22Rv1 (cell line): ENCODE measurements at regions not wholly inside any gene's neighbourhood (a gene's known extent, or its start where the extent isn't known, plus 50 kb on each side); places are given as distances from the start of the nearest gene placed in this dataset.
"Not testable (repeated sequence)": the region's sequence is repeated elsewhere in the genome, so short reads cannot be mapped to it uniquely, and the experiment has no call there.

Experiments
- H3K27ac ChIP-seq: fragments of 450-650 bp; 2 replicates; pipeline ENCODE4 v1.5.1; 2017

DNA sequence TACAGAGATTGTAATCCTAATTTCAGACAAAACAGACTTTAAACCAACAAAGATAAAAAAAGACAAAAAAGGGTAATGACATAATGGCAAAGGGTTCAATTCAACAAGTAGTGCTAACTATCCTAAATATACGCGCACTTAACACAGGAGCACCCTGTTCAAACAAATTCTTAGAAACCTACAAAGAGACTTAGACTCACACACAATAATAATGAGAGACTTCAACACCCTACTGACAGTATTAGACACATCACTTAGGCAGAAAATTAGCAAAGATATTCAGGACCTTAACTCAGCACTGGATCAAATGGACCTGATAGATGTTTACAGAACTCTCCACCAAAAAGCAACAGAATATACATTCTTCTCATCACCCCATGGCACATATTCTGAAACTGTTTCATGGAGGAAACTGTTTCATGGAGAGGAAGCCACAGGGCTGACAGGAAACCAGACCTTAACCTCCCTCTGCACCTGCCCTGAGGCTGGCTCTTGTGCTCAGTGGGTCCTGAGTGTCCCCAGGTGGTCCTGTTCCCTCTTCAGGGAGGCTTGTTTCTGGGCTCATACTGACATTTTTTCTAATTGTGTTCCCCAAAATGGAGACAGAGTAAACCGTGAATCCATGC is 54.7 kb downstream of the OR4M2 start:
- not testable (repeated sequence) for H3K27ac ChIP-seq

DNA sequence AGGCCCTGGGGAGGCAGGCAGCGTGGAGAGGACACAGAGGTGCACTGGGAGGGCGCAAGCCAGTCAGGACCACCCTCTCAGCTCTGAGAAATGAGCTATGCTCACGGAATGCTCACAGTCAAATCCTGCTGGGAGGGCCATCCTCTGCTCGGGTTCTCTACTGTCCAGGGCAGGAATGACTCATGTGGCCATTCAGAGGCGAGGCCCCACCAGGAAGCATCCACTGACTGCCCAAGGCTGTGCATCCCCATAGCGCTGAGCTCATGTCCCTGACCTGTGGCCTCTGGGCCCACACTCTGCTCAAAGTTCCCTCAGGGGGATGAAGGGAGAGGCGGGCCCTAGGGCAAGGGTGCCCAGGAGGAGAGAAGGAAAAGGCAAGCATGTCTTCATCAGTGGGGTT is 57.2 kb downstream of the OR4M2 start:
- H3K27ac ChIP-seq: not testable (repeated sequence)

DNA sequence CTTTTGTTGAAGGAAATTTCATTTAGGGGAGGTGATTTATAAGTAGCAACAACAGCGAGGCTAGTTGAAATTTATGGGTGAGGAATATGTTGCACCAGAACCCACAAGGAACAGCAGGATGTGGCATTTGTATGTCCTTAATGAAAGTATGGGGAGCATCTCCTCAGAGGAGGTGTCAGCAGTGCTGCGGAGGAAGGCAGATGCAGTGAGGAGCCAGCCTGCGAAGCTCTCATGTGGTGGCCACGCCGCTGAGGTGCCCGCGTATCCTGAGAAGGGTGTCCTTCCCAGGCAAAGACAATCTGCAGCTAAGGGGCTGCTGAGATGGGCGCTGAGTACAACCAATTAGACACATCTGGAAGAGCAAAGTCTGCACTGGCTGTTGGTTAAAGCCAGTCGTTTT is 60.8 kb downstream of the OR4M2 start:
- not testable (repeated sequence) for H3K27ac ChIP-seq

DNA sequence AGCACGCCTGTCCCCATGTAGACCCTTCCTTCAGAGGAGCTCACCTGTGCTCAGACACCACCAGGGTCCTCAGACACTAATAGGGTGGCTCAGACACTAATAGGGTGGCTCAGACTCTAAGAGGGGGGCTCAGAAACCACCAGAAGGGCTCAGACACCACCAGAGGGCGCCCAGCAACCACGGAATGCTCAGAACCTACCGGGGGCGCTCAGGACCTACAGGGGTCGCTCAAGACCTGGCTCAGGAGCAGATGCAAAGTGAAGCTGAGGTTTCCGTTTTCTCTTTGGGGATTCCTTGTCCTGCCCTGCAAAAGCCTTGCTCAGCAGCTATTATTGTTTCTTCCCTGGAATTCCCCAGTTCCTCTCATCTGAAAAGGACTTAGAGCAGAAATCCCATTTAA is 67.8 kb downstream of the OR4M2 start:
- not testable (repeated sequence) for H3K27ac ChIP-seq

DNA sequence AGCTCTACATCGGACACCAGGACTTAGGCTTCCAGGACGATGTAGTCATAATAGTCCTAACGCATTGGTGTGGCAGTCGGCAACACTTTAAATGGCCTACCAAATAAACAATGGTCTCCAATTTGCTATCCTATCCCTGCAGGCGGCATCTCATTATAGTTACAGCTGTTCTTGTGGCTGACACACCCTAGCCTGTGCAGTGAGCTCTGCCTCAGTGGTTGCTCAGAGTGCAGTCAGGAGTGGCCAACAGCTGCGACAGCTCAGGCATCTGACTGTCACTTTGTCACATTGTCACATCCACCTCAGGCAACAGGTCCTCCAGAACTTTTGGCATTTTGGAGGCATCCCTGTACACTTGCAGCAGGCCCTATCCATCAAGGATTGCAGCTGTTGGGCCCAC is 77.9 kb downstream of the OR4M2 start:
- H3K27ac ChIP-seq: not testable (repeated sequence)

DNA sequence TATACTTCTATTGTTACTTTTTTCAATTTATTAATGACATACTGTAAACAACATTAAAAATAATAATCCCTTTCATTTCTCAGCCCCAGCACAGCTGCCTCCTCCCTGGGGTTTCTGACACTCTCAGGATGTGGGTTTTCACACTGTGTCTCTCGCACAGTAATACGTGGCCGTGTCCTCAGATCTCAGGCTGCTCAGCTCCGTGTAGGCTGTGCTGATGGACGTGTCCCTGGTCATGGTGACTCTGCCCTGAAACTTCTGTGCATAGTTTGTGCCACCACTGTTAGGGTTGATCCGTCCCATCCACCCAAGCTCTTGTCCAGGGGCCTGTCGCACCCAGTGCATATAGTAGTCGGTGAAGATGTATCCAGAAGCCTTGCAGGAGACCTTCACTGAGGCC is 80.0 kb downstream of the OR4M2 start:
- H3K27ac ChIP-seq: not testable (repeated sequence)

DNA sequence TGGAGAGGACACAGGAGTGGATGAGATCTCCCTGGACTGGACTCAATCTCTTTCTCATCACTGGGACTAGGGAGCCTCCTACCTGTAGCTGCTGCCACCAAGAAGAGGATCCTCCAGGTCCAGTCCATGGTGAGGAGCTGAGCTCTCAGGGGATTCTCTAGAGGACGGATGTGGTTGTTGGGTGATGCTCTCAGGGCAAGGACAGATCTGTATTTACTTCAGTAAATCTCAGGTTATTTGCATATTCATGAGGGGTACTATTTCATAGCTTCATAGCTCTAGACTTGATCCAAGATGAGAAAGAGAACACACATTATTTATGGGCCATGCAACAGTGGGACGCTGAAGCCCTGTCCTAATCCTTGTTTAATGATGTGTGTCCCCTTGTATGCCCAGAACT is 80.4 kb downstream of the OR4M2 start:
- H3K27ac ChIP-seq: not testable (repeated sequence)

DNA sequence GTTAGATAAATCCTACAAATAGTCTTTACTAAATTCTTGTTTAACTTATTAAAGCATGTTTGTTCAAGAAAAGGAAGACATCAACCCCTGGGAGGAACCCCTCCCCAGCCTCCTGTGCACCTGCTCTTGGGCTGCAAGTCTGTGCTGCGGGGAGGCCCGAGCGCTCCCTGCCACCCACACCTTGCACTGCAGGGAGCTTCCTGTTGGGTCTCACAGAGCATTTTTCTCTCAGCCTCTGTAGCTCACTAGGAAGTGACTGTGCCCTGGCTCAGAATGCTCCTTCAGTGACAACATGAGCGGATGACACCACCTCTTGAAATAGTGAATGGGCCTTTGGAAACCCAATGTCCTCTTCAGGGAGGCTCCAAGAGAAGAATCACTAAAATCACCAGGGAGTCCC is 81.1 kb downstream of the OR4M2 start:
- not testable (repeated sequence) for H3K27ac ChIP-seq

DNA sequence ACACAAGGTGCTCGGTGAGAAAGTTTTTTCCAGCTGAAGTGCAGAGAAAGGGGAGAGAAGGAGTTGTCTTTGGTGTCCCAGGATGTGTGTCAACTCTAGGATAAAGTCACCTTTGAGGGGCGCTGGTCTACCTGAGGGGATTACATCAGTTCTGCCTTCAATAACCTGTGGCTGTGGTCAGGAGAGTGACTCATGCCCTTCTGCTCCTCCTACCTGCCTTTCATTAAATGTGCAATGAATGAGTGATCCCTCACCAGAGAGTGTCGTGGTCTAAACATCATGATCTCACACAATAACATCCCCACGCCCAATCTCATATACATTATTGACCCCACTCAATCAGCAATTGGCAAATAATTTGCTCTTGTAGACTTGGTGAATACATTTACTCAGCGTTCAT is 83.4 kb downstream of the OR4M2 start:
- H3K27ac ChIP-seq: not testable (repeated sequence)

DNA sequence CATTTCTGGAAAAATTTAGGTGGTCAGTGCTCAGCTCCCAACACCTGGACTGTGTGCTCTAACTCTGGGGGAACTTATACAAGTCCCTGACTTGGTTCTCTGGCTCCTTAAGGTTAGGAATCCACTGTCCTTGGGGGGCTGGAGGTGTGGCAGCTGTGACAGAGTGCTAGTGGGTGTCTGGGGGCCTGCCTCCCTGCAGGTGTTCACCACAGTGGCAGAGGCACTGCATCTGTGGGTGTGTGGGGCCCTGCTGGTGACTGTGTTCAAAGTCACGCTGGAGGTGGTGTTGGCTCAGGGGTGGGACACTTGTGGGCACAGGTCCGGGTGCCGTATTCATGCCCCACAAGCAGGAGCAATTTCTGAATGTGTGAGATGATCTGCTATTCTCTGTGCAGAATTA is 87.2 kb downstream of the OR4M2 start:
- H3K27ac ChIP-seq: not testable (repeated sequence)

DNA sequence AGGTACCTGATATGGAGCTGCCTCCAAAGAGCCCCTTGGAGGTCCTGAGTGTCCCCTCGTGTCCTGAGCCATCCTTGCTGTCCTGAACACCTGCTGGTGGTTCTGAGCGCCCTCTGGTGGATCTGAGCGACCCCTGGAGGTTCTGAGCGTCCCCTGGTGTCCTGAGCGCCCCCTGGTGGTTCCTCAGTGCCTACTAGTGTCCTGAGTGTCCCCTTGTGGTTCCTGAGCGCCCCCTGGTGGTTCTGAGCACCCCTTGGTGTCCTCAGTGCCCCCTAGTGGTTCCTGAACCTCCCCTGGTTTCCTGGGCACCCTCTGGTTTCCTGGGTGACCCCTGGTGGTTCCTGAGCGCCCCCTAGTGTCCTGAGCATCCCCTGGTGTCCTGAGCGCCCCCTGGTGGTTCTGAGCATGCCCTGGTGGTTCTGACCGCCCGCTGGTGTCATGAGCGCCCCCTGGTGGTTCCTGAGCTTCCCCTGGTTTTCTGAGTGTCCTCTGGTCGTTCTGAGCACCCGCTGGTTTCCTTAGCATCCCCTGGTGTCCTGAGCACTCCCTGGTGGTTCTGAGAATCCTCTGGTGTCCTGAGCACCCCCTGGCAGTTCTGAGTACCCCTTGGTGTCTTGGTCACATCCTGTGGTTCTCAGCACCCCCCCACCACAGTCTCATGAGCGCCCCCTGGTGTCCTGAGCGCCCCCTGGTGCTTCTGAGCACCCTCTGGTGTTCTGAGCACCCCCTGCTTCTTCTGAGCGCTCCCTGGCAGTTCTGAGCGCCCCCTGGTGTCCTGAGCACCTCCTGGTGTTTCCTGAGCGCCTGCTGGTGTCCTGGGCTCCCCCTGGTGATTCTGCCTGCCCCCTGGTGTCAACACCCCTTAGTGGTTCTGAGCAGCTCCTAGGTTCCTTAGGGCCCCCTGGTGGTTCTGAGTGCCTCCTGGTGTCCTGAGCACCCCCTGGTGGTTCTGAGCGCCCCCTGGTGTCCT is 93.0 kb downstream of the OR4M2 start:
- H3K27ac ChIP-seq: not testable (repeated sequence)

DNA sequence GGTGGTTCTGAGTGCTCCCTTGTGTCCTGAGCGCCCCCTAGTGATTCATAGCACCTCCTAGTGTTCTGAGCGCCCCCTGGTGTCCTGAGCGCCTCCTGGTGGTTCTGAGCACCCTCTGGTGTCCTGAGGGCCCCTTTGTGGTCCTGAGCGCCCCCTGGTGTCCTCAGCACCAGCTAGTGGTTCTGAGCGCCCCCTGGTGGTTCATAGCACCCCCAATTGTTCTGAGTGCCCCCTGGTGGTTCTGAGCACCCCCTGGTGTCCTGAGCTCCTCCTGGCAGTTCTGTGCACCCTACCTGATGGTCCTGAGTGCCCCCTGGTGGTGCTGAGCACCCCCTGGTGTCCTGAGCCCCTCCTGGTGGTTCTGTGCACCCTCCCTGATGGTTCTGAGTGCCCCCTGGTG is 93.8 kb downstream of the OR4M2 start:
- H3K27ac ChIP-seq: not testable (repeated sequence)

DNA sequence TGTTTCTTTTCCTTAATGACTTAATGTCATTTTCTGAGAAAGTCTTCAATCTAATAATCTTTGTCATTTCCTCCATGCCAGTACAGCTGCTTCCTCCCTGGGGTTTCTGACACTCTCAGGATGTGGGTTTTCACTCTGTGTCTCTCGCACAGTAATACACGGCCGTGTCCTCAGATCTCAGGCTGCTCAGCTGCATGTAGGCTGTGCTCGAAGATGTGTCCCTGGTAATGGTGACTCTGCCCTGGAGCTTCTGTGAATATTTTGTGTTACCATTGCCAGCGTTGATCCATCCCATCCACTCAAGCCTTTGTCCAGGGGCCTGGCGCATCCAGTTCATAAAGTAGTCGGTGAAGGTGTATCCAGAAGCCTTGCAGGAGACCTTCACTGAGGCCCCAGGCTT is 97.6 kb downstream of the OR4M2 start:
- H3K27ac ChIP-seq: not testable (repeated sequence)

DNA sequence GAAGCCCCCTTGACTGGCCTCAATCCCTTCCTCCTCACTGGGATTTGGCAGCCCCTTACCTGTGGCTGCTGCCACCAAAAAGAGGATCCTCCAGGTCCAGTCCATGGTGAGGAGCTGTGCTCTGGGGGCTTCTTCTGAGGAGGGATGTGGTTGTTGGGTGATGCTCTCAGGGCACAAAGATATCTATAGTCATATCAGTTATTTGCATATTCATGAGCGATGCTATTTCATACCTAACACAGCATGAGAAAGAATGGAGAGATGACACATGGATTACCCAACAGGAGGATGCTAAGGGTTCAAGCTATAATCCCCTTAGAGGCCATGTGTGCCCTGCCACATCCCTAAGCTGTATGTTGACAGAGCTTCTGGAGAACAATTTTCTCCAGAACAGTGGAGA is 98.1 kb downstream of the OR4M2 start:
- H3K27ac ChIP-seq: not testable (repeated sequence)

DNA sequence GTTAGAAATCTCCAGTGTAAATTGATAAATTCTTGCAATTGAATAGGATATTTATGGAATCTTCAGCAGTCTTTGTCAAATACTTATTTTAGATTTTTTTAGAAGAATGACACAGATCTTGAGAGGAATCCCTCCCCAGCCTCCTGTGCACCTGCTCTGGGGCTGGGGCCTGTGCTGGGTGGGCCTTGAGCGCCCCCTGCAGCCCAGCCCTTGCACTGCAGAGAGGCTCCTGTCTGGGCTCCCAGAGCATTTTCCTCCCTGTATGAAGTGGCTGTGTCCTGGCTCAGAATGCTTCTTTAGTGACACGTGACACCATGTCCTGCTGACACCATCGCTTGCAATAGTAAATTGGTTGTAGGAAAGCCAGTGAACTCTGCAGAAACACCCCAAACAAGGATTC is 98.7 kb downstream of the OR4M2 start:
- not testable (repeated sequence) for H3K27ac ChIP-seq

DNA sequence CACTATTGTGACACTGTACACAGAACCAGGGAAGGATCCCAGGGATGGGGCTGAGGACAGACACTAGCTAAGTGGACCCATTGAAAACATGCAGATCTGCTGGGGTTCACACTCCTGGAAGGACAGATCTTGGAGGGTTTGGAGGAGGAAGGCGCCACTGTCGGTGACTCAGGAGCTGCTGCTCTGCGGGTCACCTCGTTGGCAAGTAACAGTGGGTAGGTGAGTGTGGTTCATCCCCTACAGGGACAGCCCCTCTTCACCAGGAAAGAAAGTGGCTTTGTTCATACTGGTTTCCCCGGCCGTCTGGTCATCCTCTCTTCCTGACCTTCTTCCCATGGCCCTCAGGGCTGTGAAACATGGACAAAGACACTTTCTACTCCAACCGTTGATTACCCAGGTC is 100.3 kb downstream of the OR4M2 start:
- not testable (repeated sequence) for H3K27ac ChIP-seq

DNA sequence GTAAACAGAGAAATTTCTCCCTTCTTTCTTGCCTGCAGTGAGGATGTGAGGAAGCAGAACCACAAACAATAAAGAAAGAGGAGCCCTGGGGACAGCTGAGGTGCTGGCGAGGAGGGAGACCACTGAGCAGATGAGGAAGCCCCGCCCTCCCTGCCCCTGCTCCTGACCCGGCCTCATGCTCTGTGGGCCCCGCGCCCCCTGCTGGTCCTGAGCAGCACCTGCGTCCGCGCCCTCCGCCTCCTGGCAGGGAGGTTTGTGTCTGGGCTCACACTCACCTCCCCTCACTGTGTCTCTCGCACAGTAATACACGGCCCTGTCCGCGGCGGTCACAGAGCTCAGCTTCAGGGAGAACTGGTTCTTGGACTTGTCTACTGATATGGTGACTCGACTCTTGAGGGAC is 104.4 kb downstream of the OR4M2 start:
- H3K27ac ChIP-seq: not testable (repeated sequence)

DNA sequence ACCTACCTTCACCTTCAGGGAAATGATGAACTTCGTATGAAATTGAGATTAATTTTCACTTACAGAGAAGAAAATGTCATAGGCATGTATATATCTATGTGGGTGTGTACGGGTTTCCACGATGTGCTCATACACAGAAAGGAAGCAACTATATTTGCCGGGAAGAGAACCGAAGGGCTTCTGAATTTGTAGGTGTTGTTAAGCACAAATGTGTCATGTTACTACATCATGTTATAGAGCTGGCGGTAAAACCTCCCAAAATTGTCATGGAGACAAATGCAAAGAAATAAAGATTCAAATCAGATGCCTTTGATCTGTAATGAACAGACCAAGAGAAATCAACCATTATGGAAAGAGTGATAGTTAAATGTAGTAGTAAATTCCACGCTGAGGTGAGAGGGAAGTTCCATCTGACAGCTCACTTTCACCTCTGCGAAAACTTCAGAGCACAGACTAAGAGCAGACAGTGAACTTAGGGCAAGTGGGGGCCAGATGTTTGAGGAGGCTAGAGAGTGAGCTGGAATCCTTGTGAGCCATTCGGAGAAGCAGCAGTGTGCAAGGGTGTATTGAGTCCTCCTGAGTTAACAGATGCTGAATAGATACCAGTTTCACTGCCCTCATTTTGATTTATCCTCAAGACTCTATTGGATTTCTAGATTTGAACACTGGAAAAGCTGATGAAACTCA is 106.7 kb downstream of the OR4M2 start:
- not testable (repeated sequence) for H3K27ac ChIP-seq

DNA sequence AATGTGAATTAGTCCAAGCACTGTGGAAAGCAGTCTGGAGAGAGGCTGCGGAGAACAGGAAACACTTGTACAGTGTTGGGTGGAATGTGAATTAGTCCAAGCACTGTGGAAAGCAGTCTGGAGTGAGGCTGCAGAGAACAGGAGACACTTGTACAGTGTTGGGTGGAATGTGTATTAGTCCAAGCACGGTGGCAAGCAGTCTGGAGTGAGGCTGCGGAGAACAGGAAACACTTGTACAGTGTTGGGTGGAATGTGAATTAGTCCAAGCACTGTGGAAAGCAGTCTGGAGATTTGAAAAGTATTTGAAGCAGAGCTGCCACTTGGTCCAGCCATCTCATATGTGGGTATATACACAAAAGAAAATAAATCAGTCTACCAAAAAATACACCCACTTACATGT is 111.5 kb downstream of the OR4M2 start:
- not testable (repeated sequence) for H3K27ac ChIP-seq

DNA sequence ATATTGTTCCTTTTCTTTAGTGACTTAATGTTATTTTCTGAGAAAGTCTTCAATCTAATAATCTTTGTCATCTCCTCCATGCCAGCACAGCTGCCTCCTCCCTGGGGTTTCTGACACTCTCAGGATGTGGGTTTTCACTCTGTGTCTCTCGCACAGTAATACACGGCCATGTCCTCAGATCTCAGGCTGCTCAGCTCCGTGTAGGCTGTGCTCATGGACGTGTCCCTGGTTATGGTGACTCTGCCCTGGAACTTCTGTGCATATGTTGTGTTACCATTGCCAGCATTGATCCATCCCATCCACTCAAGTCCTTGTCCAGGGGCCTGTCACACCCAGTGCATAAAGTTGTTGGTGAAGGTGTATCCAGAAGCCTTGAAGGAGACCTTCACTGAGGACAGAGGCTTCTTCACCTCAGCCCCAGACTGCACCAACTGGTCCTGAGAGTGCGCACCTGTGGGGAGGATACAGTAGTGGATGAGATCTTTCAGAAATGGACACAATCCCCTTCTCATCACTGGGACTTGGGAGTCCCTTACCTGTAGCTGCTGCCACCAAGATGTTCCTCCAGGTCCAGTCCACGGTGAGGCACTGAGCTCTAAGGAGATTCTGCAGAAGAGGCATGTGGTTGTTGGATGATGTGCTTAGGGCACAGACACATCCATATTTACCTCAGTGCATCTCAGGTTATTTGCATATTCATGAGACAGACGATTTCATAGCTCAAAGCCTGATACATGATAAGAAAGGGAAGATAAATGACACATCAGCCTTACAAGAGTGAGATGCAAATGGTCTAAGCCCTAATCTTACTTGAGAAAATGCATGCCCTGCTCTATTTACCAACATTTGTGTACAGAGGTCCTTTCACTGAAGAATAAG is 114.7 kb downstream of the OR4M2 start:
- not testable (repeated sequence) for H3K27ac ChIP-seq

DNA sequence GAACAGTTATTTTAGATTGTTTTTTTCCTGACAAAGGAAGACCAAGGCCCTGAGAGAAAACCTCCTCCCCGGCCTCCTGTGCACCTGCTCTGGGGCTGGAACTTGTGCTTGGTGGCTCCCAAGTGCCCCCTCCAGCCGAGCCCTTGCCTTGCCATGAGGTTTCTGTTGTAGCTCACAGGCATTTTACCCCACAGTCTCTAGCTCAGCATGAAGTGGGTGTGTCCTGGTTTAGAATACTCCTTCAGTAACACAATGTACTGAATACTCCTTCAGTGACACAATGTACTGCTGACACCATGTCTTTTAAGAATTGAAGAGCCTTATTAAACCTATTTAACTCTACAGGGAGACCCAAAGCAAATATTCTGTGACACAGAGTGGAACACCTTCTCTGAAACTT is 116.1 kb downstream of the OR4M2 start:
- not testable (repeated sequence) for H3K27ac ChIP-seq

DNA sequence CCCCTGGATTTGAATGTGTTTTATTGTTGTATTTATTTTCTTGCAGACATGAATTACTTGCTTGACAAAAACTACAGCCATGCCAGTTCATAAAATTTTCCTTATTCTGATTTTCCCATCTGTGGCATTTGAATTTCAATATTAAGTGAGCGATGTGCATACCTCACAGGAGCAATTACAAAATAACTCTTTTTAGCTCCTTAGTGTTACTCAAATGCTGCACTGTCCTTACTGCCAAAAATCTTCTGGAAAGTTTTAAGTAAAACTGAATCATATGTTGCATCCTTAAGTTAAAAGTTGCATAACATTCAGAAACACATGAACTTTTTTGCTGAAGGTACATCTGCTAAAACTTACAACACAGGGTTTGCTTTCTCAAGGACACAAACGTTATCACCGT is 120.1 kb downstream of the OR4M2 start:
- H3K27ac ChIP-seq: not testable (repeated sequence)
